Fibroblast of lung (primary cell): ENCODE measurements at regions not wholly inside any gene's neighbourhood (a gene's known extent, or its start where the extent isn't known, plus 50 kb on each side); places are given as distances from the start of the nearest gene placed in this dataset.

Experiments
- DNase-seq, 2 donors: peaks; one replicate each; pipeline versions ENCODE4 v3.0.0 to v3.0.0-alpha.2; 2010; ENCODE audit warnings: low read depth in 2 of 2
- H2AFZ ChIP-seq: 2 replicates; pipeline ENCODE4 v1.5.1; 2012; ENCODE audit warnings: low read length, control low read depth, inconsistent platforms
- H3K27ac ChIP-seq: 2 replicates; pipeline ENCODE4 v1.5.1; 2011; ENCODE audit warnings: low read length, control low read depth; ENCODE audit not compliant: insufficient read depth
- H3K27me3 ChIP-seq: 2 replicates; pipeline ENCODE4 v1.5.1; 2011; ENCODE audit warnings: mild to moderate bottlenecking, low read length; ENCODE audit not compliant: control insufficient read depth, insufficient read depth
- H3K36me3 ChIP-seq: 2 replicates; pipeline ENCODE4 v1.5.1; 2011; ENCODE audit warnings: low read length; ENCODE audit not compliant: control insufficient read depth, insufficient read depth
- H3K4me1 ChIP-seq: 2 replicates; pipeline ENCODE4 v1.5.1; 2011; ENCODE audit warnings: low read length; ENCODE audit not compliant: control insufficient read depth, insufficient read depth; ENCODE audit errors: extremely low read depth
- H3K4me2 ChIP-seq: 2 replicates; pipeline ENCODE4 v1.5.1; 2011; ENCODE audit warnings: low read length, control low read depth; ENCODE audit not compliant: insufficient read depth; ENCODE audit errors: extremely low read depth
- H3K4me3 ChIP-seq, 4 experiments: fragments of 200-600 bp in 1 of 4; sonication (generic) in 1 of 4; replicated peaks in 1 of 4; 2 replicates each; pipeline ENCODE4 v1.5.1; 2011 to 2016; ENCODE audit warnings: low read length in 4 of 4, low read depth in 3 of 4, mild to moderate bottlenecking in 3 of 4, control low read depth in 2 of 4, inconsistent platforms in 1 of 4, mixed read lengths in 1 of 4; ENCODE audit not compliant: insufficient read depth in 1 of 4; ENCODE audit errors: control extremely low read depth in 1 of 4
- H3K79me2 ChIP-seq: 2 replicates; pipeline ENCODE4 v1.5.1; 2012; ENCODE audit warnings: mild to moderate bottlenecking, low read length, inconsistent platforms; ENCODE audit not compliant: control insufficient read depth, insufficient read depth
- H3K9ac ChIP-seq: 2 replicates; pipeline ENCODE4 v1.5.1; 2011; ENCODE audit warnings: mild to moderate bottlenecking, low read length, control low read depth; ENCODE audit not compliant: insufficient read depth
- H3K9me3 ChIP-seq: 2 replicates; pipeline ENCODE4 v1.5.1; 2012; ENCODE audit warnings: low read depth, low read length; ENCODE audit not compliant: control insufficient read depth, insufficient read depth
- H4K20me1 ChIP-seq: 2 replicates; pipeline ENCODE4 v1.5.1; 2011; ENCODE audit warnings: low read length; ENCODE audit not compliant: control insufficient read depth, insufficient read depth; ENCODE audit errors: extremely low read depth
- EZH2 ChIP-seq: IDR thresholded peaks from 2 replicates; pipeline ENCODE4 v1.5.1; 2012; ENCODE audit warnings: low read length, control low read depth, mild to moderate bottlenecking; ENCODE audit errors: missing control alignments
- TF ChIP-seq, protein P1 (sequence below), 2 donors: IDR thresholded peaks in 1 of 2; conservative IDR thresholded peaks in 1 of 2; 1 replicate in 1 of 2; 2 replicates in 1 of 2; pipeline ENCODE4 v1.5.1; 2011 to 2012; ENCODE audit warnings: low read length in 2 of 2, control low read depth in 1 of 2, inconsistent platforms in 1 of 2, low read depth in 1 of 2, mild to moderate bottlenecking in 1 of 2

DNA sequence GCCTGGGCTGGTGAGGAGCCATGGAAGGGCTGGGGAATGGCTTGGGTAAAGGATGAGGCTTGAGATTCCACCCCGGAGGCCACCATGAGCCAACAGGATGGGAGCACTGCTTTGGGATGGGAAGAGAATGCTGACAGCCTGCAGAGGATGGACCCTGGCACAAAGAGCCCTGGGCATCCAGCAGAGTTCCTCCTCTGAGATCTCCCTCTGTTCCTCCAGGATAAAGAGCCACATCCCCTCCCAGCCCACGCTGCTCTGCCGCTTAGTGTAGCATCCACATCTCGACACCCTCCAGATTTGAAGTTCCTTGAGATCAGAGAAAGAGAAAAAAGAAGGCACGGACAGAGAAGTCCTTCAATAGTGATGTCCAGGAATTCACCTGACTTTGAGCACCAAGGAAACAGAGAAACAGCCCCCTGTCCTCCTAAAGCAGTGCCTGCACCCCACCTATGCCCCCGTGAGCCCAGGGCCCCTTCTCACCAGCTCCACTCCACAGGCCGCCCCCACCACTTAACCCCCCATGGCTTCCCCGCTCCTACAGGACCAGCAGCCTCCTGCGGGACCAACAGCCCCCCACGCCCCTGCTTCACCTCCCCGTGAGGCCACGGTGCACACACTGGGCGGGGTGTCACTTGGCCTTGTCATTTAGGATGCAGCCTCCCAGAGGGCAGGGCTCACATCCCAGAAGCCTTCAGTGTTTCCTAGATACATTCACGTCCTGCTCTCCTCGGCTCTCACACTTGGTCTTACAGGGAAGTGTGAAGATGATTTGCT is 180.5 kb downstream of the SHANK2 start:
- Histone ChIP-seq H3K27me3 (no peaks in the 10 kb centered on the region), H3K4me1 (no peaks in the 10 kb centered on the region), H4K20me1 (no peaks in the 10 kb centered on the region), H3K9me3 (no peaks in the 10 kb centered on the region), H3K36me3 (no peaks in the 10 kb centered on the region), H3K79me2 (no peaks in the 10 kb centered on the region), H3K4me2 (no peak overlapping the region), H3K27ac (no peak overlapping the region), H3K9ac (no peak overlapping the region), H2AFZ (no peak overlapping the region), H3K4me3 (no peak overlapping the region)
- TF ChIP-seq EZH2, result no peak
- TF ChIP-seq, protein P1, sequence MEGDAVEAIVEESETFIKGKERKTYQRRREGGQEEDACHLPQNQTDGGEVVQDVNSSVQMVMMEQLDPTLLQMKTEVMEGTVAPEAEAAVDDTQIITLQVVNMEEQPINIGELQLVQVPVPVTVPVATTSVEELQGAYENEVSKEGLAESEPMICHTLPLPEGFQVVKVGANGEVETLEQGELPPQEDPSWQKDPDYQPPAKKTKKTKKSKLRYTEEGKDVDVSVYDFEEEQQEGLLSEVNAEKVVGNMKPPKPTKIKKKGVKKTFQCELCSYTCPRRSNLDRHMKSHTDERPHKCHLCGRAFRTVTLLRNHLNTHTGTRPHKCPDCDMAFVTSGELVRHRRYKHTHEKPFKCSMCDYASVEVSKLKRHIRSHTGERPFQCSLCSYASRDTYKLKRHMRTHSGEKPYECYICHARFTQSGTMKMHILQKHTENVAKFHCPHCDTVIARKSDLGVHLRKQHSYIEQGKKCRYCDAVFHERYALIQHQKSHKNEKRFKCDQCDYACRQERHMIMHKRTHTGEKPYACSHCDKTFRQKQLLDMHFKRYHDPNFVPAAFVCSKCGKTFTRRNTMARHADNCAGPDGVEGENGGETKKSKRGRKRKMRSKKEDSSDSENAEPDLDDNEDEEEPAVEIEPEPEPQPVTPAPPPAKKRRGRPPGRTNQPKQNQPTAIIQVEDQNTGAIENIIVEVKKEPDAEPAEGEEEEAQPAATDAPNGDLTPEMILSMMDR (conservative IDR thresholded peaks at IDR 0.05 in 1 of 2, IDR thresholded peaks at IDR 0.05 in 1 of 2; ENCODE audit: low read depth in 1 of 2, low read length in 2 of 2), result no peak
- DNase-seq, result no peak

DNA sequence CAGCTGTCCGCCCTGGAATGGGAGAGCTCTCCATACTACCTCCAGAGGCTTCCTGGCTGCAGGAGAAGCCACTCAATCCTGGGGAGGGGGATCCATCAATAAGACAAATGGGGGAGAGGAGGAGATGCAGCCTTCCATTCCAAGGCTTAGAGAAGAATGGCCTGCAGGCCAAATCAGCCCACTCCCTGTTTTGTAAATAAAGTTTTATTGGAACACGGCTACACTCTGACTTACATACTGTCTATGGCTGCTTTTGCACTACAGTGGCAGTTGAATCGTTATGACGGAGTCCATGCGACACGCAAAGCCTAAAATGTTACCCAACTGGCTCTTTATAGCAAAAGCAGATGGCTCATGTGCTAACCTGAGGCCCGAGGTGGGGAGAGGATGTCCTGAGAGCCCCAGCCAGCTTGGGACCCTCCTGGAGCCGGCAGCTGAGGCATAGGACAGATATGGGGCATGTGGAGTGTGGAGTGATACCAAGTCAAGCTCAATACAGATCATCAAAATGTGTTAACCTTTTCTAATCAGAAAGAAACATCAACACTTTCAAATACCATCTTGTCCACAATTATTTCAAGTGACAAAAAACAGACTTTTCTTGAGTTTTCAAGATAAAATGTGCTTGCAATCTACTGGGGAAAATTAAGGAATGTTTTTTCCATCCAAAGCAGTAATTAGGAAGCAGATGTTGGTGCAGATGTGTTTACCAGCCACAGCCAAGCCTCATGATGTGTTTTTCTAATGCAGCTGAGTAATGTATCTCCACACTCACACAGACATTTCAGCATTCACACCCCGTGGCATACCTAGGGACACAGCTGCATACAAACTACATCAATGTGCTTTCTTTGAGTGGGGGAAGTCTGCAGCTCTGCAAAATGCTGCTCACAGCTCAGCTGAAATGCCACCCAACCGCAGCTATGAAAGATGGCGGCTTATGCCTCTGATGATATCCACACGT is 181.6 kb downstream of the SHANK2 start:
- H3K4me3 ChIP-seq, result no peak overlapping the region
- no peaks in the 10 kb centered on the region for H3K9me3 ChIP-seq
- no peak overlapping the region for H3K4me2 ChIP-seq
- H4K20me1 ChIP-seq, result no peaks in the 10 kb centered on the region
- H3K9ac ChIP-seq, result no peak overlapping the region
- H2AFZ ChIP-seq, result no peak overlapping the region
- no peak for DNase-seq
- no peaks in the 10 kb centered on the region for H3K36me3 ChIP-seq
- no peak overlapping the region for H3K27ac ChIP-seq
- TF ChIP-seq, protein P1 (conservative IDR thresholded peaks at IDR 0.05 in 1 of 2, IDR thresholded peaks at IDR 0.05 in 1 of 2; ENCODE audit: low read depth in 1 of 2, low read length in 2 of 2), result no peak
- TF ChIP-seq EZH2, result no peak
- H3K4me1 ChIP-seq, result no peaks in the 10 kb centered on the region
- H3K79me2 ChIP-seq, result no peaks in the 10 kb centered on the region
- no peaks in the 10 kb centered on the region for H3K27me3 ChIP-seq

DNA sequence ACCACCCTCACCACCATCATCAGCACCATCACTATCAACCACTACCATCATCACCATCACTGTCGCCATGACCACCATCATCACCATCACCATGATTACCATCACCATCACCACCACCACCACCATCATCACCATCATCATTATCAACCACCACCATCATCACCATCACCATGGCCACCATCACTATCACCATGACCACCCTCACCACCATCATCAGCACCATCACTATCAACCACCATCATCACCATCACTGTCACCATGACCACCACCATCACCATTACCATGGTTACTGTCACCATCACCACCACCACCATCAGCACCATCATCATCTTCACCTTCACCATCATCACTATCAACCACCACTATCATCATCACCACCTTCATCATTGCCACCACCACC is 183.4 kb downstream of the SHANK2 start:
- no peak for DNase-seq
- Histone ChIP-seq H3K27me3 (no peaks in the 10 kb centered on the region), H3K4me3 (no peak overlapping the region), H3K4me1 (no peaks in the 10 kb centered on the region), H2AFZ (no peak overlapping the region), H3K9ac (no peak overlapping the region), H3K9me3 (no peaks in the 10 kb centered on the region), H3K27ac (no peak overlapping the region), H3K79me2 (no peaks in the 10 kb centered on the region), H4K20me1 (no peaks in the 10 kb centered on the region), H3K4me2 (no peak overlapping the region), H3K36me3 (no peaks in the 10 kb centered on the region)
- TF ChIP-seq, protein P1 (conservative IDR thresholded peaks at IDR 0.05 in 1 of 2, IDR thresholded peaks at IDR 0.05 in 1 of 2; ENCODE audit: low read depth in 1 of 2, low read length in 2 of 2), result no peak
- TF ChIP-seq EZH2, result no peak
